ENCODE measurements at regions not wholly inside any gene's neighbourhood (a gene's known extent, or its start where the extent isn't known, plus 50 kb on each side); places are given as distances from the start of the nearest gene placed in this dataset.

- TF ChIP-seq CTCF (IDR thresholded peaks at IDR 0.05): no peak
- TF ChIP-seq POLR2A (IDR thresholded peaks at IDR 0.05): no peak
These were observed 288.1 kb downstream of the ARPP21 start for GRCh38 chr3:35927441-35927840.

All from lower leg skin (tissue), 3 donors.